ENCODE measurements at regions not wholly inside any gene's neighbourhood (a gene's known extent, or its start where the extent isn't known, plus 50 kb on each side); places are given as distances from the start of the nearest gene placed in this dataset.

DNA sequence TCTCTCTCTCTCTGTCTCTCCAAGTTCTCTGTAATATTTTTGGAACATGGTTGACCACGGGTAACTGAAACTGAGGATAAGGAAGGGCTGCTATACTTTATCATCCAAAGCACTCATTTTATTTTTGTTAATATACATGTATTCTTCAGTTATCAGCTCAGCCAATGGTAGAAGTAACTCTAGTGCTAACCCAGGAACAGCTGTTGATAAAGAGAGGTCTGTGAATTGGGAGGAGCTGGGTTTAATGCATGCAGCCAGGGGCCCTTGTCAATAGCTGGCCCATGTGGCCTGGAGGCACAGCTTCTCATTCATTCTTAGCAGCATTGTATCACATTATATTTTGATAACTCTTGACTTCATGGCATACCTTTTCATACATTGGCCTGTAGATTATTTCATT is 401.6 kb downstream of the EPHA4 start:
- intact Hi-C loops (cut with DNase I), result no loop called here
- Histone ChIP-seq H3K27ac (no peak overlapping the region), H3K9me3 (no peaks in the 10 kb centered on the region), H3K4me1 (peaks cover 0 to 3% of the 10 kb centered on the region in 2 donors), H3K27me3 (no peaks in the 10 kb centered on the region), H3K36me3 (no peaks in the 10 kb centered on the region), H3K4me3 (replicated peaks in 1 of 3) (no peak overlapping the region)
- DNase-seq, result no peak
- TF ChIP-seq CTCF (IDR thresholded peaks at IDR 0.05), result no peak
- TF ChIP-seq POLR2A (IDR thresholded peaks at IDR 0.05), result no peak
- WGBS, 2 donors, result 89 to 96% methylated on average over 1 of the region's 1 CpG

- Histone ChIP-seq H3K27ac (no peak overlapping the region), H3K4me3 (replicated peaks in 1 of 3) (no peak overlapping the region), H3K36me3 (no peaks in the 10 kb centered on the region), H3K4me1 (peaks cover 0 to 3% of the 10 kb centered on the region in 2 donors), H3K27me3 (no peaks in the 10 kb centered on the region), H3K9me3 (no peaks in the 10 kb centered on the region)
- TF ChIP-seq POLR2A (IDR thresholded peaks at IDR 0.05) (no peak), CTCF (IDR thresholded peaks at IDR 0.05) (no peak)
- 88 to 89% methylated on average over 6 of the region's 6 CpGs for WGBS, 2 donors
- intact Hi-C loops (cut with DNase I), result no loop called here
- DNase-seq, result no peak
Observed at GRCh38 chr2:221176667-221177066, 395.4 kb downstream of the EPHA4 start.

DNA sequence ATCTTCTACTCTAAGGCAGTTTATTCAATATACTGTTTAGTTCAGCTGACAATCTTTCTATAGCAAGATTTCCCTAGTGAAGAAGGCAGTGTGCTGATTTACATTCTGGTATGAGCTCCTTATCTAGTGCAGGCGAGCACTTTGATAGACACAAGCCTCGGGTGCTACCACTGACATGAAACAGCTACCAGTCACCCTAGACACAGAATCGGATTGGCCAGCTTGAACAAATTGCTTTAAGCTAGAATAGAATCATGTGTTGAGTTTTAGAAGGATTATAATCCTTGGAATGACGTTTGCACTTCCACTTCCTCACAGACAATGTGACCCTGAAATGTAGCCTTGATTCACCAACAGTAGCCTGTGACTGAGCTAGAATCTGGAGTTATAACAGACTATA is 394.0 kb downstream of the EPHA4 start:
- intact Hi-C loops (cut with DNase I), result no loop called here
- Histone ChIP-seq H3K4me3 (replicated peaks in 1 of 3) (no peak overlapping the region), H3K36me3 (no peaks in the 10 kb centered on the region), H3K4me1 (peaks cover 0 to 3% of the 10 kb centered on the region in 2 donors), H3K9me3 (no peaks in the 10 kb centered on the region), H3K27ac (no peak overlapping the region), H3K27me3 (no peaks in the 10 kb centered on the region)
- 63 to 77% methylated on average over 4 of the region's 4 CpGs for WGBS, 2 donors
- TF ChIP-seq CTCF (IDR thresholded peaks at IDR 0.05) (no peak), POLR2A (IDR thresholded peaks at IDR 0.05) (no peak)
- no peak for DNase-seq

DNA sequence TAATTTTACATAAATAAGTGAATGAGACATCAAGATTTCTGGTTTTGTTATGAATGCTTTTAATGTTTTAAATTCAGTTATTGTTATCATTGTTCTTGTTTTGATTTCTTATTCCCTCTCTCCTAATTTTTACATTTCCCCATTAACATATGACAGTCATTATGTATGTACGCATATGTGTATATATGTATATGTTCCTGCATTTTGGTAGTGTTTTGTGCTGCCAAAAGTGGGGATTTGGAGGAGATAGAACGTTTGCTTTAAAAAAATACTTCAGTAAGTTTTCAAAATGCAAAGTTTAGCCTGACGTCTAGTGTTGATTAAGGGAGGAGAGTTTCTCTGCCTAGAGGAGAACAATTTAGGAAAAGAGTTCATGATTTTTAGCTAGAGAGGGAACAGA is 385.2 kb downstream of the EPHA4 start:
- H3K27ac ChIP-seq, result no peak overlapping the region
- no peaks in the 10 kb centered on the region for H3K36me3 ChIP-seq
- 64 to 71% methylated on average over 3 of the region's 3 CpGs for WGBS, 2 donors
- DNase-seq, result no peak
- H3K9me3 ChIP-seq, result no peaks in the 10 kb centered on the region
- H3K4me3 ChIP-seq (replicated peaks in 1 of 3), result no peak overlapping the region
- no peak for TF ChIP-seq POLR2A (IDR thresholded peaks at IDR 0.05)
- TF ChIP-seq CTCF (IDR thresholded peaks at IDR 0.05), result no peak
- no peaks in the 10 kb centered on the region for H3K27me3 ChIP-seq
- H3K4me1 ChIP-seq, result no peaks in the 10 kb centered on the region
- intact Hi-C loops (cut with DNase I), result no loop called here

- H3K4me3 ChIP-seq (replicated peaks in 1 of 3), result no peak overlapping the region
- no peak for DNase-seq
- 54 to 61% methylated on average over 8 of the region's 8 CpGs for WGBS, 2 donors
- H3K27me3 ChIP-seq, result no peaks in the 10 kb centered on the region
- no peaks in the 10 kb centered on the region for H3K4me1 ChIP-seq
- no peak for TF ChIP-seq CTCF (IDR thresholded peaks at IDR 0.05)
- intact Hi-C loops (cut with DNase I), result no loop called here
- no peak overlapping the region for H3K27ac ChIP-seq
- no peaks in the 10 kb centered on the region for H3K9me3 ChIP-seq
- no peaks in the 10 kb centered on the region for H3K36me3 ChIP-seq
Observed at GRCh38 chr2:221189431-221190067, 382.6 kb downstream of the EPHA4 start.

Measured in thyroid gland (tissue), 4 donors.